Liver (tissue), 8 donors: ENCODE measurements at regions not wholly inside any gene's neighbourhood (a gene's known extent, or its start where the extent isn't known, plus 50 kb on each side); places are given as distances from the start of the nearest gene placed in this dataset.

Experiments
- DNase-seq: peaks from one replicate; pipeline ENCODE4 v3.0.0-alpha.2; 2017; ENCODE audit warnings: low spot score
- H3K27ac ChIP-seq, 2 donors: one replicate each; pipeline ENCODE4 v1.7.0; 2013; ENCODE audit warnings: inconsistent platforms in 2 of 2, low read length in 2 of 2, control low read depth in 1 of 2, low read depth in 1 of 2, mild to moderate bottlenecking in 1 of 2
- H3K27me3 ChIP-seq, 4 donors: one replicate each; pipeline versions ENCODE4 v1.6.1 to v1.7.0; 2013; ENCODE audit warnings: low read length in 3 of 4, inconsistent platforms in 1 of 4, mild to moderate bottlenecking in 1 of 4, moderate library complexity in 1 of 4; ENCODE audit not compliant: control insufficient read depth in 4 of 4, insufficient read depth in 4 of 4
- H3K36me3 ChIP-seq, 4 donors: one replicate each; pipeline versions ENCODE4 v1.6.1 to v1.7.0; 2013; ENCODE audit warnings: low read length in 3 of 4, mild to moderate bottlenecking in 3 of 4, low read depth in 1 of 4, moderate library complexity in 1 of 4; ENCODE audit not compliant: control insufficient read depth in 4 of 4, insufficient read depth in 3 of 4
- H3K4me1 ChIP-seq, 4 donors: one replicate each; pipeline versions ENCODE4 v1.6.1 to v1.7.0; 2013; ENCODE audit warnings: low read length in 3 of 4, mild to moderate bottlenecking in 3 of 4, moderate library complexity in 1 of 4; ENCODE audit not compliant: control insufficient read depth in 4 of 4, insufficient read depth in 4 of 4
- H3K4me3 ChIP-seq, 3 donors: one replicate each; pipeline versions ENCODE4 v1.6.1 to v1.7.0; 2013; ENCODE audit warnings: low read length in 3 of 3, control low read depth in 1 of 3, low read depth in 1 of 3, mild to moderate bottlenecking in 1 of 3
- H3K9ac ChIP-seq, 2 donors: one replicate each; pipeline ENCODE4 v1.7.0; 2013; ENCODE audit warnings: low read length in 2 of 2, mild to moderate bottlenecking in 2 of 2, moderate library complexity in 2 of 2, control low read depth in 1 of 2, low read depth in 1 of 2
- H3K9me3 ChIP-seq, 4 donors: one replicate each; pipeline versions ENCODE4 v1.6.1 to v1.7.0; 2013; ENCODE audit warnings: low read length in 3 of 4; ENCODE audit not compliant: control insufficient read depth in 4 of 4
- EGR1 ChIP-seq, 2 donors: IDR thresholded peaks; 2 replicates each; pipeline ENCODE4 v1.6.1; 2016 to 2018; ENCODE audit warnings: antibody characterized with exemption in 2 of 2, low read depth in 2 of 2
- FOXA1 ChIP-seq: IDR thresholded peaks from 2 replicates; pipeline ENCODE4 v1.6.1; 2016; ENCODE audit warnings: antibody characterized with exemption
- FOXA2 ChIP-seq: IDR thresholded peaks from 2 replicates; pipeline ENCODE4 v1.6.1; 2016; ENCODE audit warnings: antibody characterized with exemption
- GABPA ChIP-seq, 2 donors: IDR thresholded peaks in 1 of 2; conservative IDR thresholded peaks in 1 of 2; 2 replicates each; pipeline ENCODE4 v1.6.1; 2016; ENCODE audit warnings: antibody characterized with exemption in 2 of 2, mild to moderate bottlenecking in 1 of 2, moderate library complexity in 1 of 2
- HNF4A ChIP-seq, 2 donors: conservative IDR thresholded peaks; 2 replicates each; pipeline ENCODE4 v1.6.1; 2016; ENCODE audit warnings: antibody characterized with exemption in 2 of 2, mild to moderate bottlenecking in 2 of 2
- HNF4G ChIP-seq: IDR thresholded peaks from 2 replicates; pipeline ENCODE4 v1.6.1; 2016; ENCODE audit warnings: antibody characterized with exemption
- JUND ChIP-seq, 2 donors: IDR thresholded peaks; 2 replicates each; pipeline ENCODE4 v1.6.1; 2016; ENCODE audit warnings: antibody characterized with exemption in 2 of 2
- NR2F2 ChIP-seq: IDR thresholded peaks from 2 replicates; pipeline ENCODE4 v1.6.1; 2016; ENCODE audit warnings: antibody characterized with exemption
- RAD21 ChIP-seq, 2 donors: IDR thresholded peaks; 2 replicates each; pipeline ENCODE4 v1.6.1; 2016; ENCODE audit warnings: antibody characterized with exemption in 2 of 2, mild to moderate bottlenecking in 2 of 2
- RXRA ChIP-seq, 2 donors: IDR thresholded peaks; 2 replicates each; pipeline ENCODE4 v1.6.1; 2017 to 2018; ENCODE audit warnings: antibody characterized with exemption in 2 of 2, mild to moderate bottlenecking in 1 of 2
- SP1 ChIP-seq: IDR thresholded peaks from 2 replicates; pipeline ENCODE4 v1.6.1; 2018; ENCODE audit warnings: antibody characterized with exemption, mild to moderate bottlenecking
- TAF1 ChIP-seq: conservative IDR thresholded peaks from 2 replicates; pipeline ENCODE4 v1.6.1; 2016; ENCODE audit warnings: antibody characterized with exemption, mild to moderate bottlenecking
- YY1 ChIP-seq: IDR thresholded peaks from 2 replicates; pipeline ENCODE4 v1.6.1; 2016; ENCODE audit warnings: antibody characterized with exemption, mild to moderate bottlenecking
- WGBS: extraction: QIAGEN DNeasy Blood & Tissue Kit; methylation state at CpG from one replicate; pipeline ENCODE4 v1.1.7; 2013; 5-methylcytosine and 5-hydroxymethylcytosine counted together
- TF ChIP-seq, protein P1 (sequence below): IDR thresholded peaks from 2 replicates; pipeline ENCODE4 v1.6.1; 2016; ENCODE audit warnings: antibody characterized with exemption
- TF ChIP-seq, protein P2 (sequence below): fragments of 150-350 bp; IDR thresholded peaks from 2 replicates; pipeline ENCODE4 v1.5.1; 2017; ENCODE audit warnings: improper control_type of control experiment, low read depth, low read length; ENCODE audit not compliant: missing input control
- TF ChIP-seq, protein P3 (sequence below): IDR thresholded peaks from 2 replicates; pipeline ENCODE4 v1.6.1; 2016; ENCODE audit warnings: antibody characterized with exemption
- TF ChIP-seq, protein P4 (sequence below): IDR thresholded peaks from 2 replicates; pipeline ENCODE4 v1.6.1; 2016; ENCODE audit warnings: antibody characterized with exemption, mild to moderate bottlenecking
- TF ChIP-seq, protein P5 (sequence below): IDR thresholded peaks from 2 replicates; pipeline ENCODE4 v1.6.1; 2016; ENCODE audit warnings: antibody characterized with exemption
- donor health status: healthy.
- donor health status: healthy.
- donor health status: healthy.
- donor health status: healthy.
- donor health status: healthy.

DNA sequence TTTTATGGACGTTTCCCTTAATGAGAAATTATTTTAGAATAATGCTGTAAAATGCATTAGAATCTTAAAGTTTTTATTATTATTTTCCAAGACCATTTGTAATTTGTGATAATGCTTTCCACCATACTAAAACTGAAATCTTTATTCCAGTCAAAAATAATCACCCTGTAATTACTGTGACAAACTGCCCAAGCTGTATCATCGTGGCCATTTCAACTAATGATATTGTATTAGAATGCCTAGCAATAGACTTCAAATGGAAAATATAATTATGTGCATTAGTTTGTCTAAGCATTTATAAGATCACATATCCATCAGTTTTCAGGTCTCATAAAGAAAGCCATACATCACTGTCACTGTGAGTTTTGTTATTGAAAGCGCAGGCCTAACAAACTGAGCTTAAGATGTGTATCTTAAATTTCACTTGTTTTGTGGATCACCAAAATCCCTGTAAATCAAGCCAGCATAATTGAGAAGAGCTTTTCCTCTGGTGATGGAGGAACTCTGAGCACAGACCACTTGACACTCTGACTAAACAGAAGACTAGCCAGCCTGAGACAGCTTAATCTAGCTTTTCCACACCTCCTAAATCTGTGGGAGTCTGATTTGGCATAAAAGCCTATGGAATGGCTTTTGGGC is 1312.2 kb upstream of the ACVR2A start:
- no peak overlapping the region for H3K9ac ChIP-seq
- H3K4me3 ChIP-seq = no peak overlapping the region
- no peak for DNase-seq
- H3K27ac ChIP-seq = no peak overlapping the region
- no peaks in the 10 kb centered on the region for H3K4me1 ChIP-seq
- H3K36me3 ChIP-seq = no peaks in the 10 kb centered on the region
- WGBS = 66% methylated on average over 3 of the region's 3 CpGs
- no peaks in the 10 kb centered on the region for H3K27me3 ChIP-seq
- no peaks in the 10 kb centered on the region for H3K9me3 ChIP-seq
- TF ChIP-seq RAD21 (IDR thresholded peaks at IDR 0.05) = no peak
- TF ChIP-seq NR2F2 = no peak
- no peak for TF ChIP-seq YY1
- TF ChIP-seq JUND (IDR thresholded peaks at IDR 0.05) = no peak
- no peak for TF ChIP-seq RXRA (IDR thresholded peaks at IDR 0.05)
- TF ChIP-seq, protein P1, sequence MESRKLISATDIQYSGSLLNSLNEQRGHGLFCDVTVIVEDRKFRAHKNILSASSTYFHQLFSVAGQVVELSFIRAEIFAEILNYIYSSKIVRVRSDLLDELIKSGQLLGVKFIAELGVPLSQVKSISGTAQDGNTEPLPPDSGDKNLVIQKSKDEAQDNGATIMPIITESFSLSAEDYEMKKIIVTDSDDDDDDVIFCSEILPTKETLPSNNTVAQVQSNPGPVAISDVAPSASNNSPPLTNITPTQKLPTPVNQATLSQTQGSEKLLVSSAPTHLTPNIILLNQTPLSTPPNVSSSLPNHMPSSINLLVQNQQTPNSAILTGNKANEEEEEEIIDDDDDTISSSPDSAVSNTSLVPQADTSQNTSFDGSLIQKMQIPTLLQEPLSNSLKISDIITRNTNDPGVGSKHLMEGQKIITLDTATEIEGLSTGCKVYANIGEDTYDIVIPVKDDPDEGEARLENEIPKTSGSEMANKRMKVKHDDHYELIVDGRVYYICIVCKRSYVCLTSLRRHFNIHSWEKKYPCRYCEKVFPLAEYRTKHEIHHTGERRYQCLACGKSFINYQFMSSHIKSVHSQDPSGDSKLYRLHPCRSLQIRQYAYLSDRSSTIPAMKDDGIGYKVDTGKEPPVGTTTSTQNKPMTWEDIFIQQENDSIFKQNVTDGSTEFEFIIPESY = no peak
- TF ChIP-seq HNF4A (conservative IDR thresholded peaks at IDR 0.05) = no peak
- TF ChIP-seq, protein P2, sequence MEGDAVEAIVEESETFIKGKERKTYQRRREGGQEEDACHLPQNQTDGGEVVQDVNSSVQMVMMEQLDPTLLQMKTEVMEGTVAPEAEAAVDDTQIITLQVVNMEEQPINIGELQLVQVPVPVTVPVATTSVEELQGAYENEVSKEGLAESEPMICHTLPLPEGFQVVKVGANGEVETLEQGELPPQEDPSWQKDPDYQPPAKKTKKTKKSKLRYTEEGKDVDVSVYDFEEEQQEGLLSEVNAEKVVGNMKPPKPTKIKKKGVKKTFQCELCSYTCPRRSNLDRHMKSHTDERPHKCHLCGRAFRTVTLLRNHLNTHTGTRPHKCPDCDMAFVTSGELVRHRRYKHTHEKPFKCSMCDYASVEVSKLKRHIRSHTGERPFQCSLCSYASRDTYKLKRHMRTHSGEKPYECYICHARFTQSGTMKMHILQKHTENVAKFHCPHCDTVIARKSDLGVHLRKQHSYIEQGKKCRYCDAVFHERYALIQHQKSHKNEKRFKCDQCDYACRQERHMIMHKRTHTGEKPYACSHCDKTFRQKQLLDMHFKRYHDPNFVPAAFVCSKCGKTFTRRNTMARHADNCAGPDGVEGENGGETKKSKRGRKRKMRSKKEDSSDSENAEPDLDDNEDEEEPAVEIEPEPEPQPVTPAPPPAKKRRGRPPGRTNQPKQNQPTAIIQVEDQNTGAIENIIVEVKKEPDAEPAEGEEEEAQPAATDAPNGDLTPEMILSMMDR = no peak
- TF ChIP-seq, protein P3, sequence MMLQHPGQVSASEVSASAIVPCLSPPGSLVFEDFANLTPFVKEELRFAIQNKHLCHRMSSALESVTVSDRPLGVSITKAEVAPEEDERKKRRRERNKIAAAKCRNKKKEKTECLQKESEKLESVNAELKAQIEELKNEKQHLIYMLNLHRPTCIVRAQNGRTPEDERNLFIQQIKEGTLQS = no peak
- TF ChIP-seq, protein P4, sequence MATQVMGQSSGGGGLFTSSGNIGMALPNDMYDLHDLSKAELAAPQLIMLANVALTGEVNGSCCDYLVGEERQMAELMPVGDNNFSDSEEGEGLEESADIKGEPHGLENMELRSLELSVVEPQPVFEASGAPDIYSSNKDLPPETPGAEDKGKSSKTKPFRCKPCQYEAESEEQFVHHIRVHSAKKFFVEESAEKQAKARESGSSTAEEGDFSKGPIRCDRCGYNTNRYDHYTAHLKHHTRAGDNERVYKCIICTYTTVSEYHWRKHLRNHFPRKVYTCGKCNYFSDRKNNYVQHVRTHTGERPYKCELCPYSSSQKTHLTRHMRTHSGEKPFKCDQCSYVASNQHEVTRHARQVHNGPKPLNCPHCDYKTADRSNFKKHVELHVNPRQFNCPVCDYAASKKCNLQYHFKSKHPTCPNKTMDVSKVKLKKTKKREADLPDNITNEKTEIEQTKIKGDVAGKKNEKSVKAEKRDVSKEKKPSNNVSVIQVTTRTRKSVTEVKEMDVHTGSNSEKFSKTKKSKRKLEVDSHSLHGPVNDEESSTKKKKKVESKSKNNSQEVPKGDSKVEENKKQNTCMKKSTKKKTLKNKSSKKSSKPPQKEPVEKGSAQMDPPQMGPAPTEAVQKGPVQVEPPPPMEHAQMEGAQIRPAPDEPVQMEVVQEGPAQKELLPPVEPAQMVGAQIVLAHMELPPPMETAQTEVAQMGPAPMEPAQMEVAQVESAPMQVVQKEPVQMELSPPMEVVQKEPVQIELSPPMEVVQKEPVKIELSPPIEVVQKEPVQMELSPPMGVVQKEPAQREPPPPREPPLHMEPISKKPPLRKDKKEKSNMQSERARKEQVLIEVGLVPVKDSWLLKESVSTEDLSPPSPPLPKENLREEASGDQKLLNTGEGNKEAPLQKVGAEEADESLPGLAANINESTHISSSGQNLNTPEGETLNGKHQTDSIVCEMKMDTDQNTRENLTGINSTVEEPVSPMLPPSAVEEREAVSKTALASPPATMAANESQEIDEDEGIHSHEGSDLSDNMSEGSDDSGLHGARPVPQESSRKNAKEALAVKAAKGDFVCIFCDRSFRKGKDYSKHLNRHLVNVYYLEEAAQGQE = no peak
- no peak for TF ChIP-seq SP1
- TF ChIP-seq GABPA (IDR thresholded peaks at IDR 0.05 in 1 of 2, conservative IDR thresholded peaks at IDR 0.05 in 1 of 2) = no peak
- TF ChIP-seq, protein P5, sequence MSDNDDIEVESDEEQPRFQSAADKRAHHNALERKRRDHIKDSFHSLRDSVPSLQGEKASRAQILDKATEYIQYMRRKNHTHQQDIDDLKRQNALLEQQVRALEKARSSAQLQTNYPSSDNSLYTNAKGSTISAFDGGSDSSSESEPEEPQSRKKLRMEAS = no peak
- TF ChIP-seq TAF1 = no peak
- no peak for TF ChIP-seq HNF4G
- TF ChIP-seq FOXA2 = no peak
- no peak for TF ChIP-seq FOXA1
- TF ChIP-seq EGR1 (IDR thresholded peaks at IDR 0.05; ENCODE audit: low read depth in 2 of 2) = no peak
